ENCODE measurements at regions not wholly inside any gene's neighbourhood (a gene's known extent, or its start where the extent isn't known, plus 50 kb on each side); places are given as distances from the start of the nearest gene placed in this dataset.

DNA sequence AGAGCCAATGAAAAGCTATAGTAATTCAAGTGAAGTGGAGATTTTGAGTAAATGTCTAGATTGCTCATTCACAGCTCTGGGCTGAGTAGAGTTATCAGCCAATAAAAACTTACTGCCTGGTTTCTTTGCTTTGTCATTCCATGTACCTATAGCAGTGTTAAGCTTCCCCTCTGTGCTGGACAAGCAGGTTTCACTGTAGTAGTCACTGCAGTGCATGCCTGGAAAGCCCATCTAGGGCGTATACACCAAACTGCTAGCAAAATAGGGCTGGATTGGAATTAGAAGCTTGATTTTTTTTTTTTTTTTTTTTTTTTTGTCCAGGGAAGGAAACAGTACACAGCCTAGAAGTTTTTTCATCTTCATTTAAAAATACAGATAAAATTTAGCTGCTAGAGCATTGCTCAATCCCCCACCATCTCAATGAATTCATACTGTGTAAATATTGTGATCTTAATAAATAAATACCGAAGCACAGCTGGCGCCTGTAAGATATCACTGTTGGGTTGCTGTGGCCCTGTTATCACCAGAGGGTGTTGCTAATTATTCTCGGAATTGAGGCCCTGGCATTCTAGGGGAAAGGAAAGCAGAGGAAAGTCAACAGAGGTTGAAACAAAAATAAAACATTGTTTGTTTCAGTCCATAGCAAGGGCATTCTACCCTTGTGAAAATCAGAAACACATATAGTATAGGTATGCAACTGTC is 968.5 kb upstream of the GJE1 start:
- DNase-seq (ENCODE audit: low spot score): no peak

- no peak for DNase-seq (ENCODE audit: low spot score)
Measured at GRCh38 chr6:141163107-141163506, 969.6 kb upstream of the GJE1 start.

GRCh38 chr6:141158740-141159139 is 974.0 kb upstream of the GJE1 start:
- no peak for DNase-seq (ENCODE audit: low spot score)

DNA sequence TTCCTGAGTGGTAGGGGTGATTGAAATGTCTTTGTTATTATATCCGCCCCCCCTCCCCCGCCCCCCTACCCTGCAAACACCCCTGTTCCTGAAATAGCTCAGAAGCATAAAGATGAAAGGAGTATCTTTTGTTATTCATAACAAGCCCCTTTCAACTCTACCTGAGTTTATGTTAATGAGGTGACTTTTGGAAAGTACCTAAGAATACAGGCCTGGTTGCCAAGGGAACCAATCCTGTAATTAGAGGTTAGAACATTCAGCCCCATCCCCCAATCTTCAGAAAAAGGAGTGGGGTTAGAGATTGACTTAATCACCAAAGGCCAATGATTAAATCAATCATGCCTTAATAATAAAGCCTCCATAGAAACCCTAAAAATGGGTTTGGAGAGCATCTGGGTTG is 979.2 kb upstream of the GJE1 start:
- DNase-seq (ENCODE audit: low spot score): no peak

- DNase-seq (ENCODE audit: low spot score): no peak
Measured at GRCh38 chr6:141152951-141153350, 979.8 kb upstream of the GJE1 start.

DNA sequence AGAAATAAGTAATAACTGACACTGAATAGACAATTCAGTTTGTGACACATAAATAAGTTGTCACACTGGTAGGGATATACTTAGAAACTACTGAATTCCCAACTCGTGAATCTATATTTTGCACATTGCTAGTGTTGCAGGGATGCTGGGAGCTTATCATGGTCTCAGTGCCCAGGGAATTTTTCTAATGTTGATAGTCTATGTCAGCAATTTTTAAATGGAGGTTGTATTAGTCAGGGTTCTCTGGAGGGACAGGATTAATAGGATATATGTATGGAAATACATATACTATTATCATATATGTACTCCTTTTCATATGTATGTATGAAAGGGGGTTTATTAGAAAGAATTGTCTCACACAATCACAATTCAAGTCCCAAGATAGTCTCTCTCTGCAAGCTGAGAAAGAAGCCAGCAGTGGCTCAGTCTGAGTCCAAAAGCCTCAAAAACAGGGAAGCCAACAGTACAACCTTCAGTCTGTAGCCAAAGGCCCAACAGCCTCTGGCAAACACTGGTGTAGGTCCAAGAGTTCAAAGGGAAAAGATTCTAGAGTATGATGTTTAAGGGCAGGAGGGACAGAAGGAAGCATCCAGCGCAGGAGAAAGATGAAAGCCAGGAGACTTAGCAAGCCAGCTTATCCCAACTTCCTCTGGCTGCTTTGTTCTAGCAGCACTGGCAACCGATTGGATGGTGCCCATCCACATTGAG is 980.9 kb upstream of the GJE1 start:
- DNase-seq (ENCODE audit: low spot score): no peak

- no peak for DNase-seq (ENCODE audit: low spot score)
Measured at GRCh38 chr6:141141870-141142269, 990.9 kb upstream of the GJE1 start.

DNA sequence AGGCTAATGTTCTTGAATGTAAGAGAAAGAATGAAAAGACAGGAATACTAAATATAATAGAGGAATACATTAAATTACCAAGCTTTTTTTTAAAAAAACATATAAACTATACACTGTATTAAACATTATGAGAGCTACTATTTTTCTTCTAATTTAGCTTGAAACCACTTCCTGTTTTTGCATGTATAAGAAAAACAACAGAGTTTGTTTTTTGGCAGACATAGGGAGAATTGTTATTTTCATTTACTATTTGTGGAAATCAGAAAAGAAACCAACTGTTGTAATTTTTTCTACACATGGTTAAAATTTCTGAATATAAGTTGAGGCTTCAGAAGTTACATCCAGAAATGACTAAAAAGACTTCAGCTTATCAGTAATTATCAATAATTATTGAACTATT is 991.8 kb upstream of the GJE1 start:
- no peak for DNase-seq (ENCODE audit: low spot score)

GRCh38 chr6:141139461-141139860 is 993.3 kb upstream of the GJE1 start:
- DNase-seq (ENCODE audit: low spot score): no peak

DNA sequence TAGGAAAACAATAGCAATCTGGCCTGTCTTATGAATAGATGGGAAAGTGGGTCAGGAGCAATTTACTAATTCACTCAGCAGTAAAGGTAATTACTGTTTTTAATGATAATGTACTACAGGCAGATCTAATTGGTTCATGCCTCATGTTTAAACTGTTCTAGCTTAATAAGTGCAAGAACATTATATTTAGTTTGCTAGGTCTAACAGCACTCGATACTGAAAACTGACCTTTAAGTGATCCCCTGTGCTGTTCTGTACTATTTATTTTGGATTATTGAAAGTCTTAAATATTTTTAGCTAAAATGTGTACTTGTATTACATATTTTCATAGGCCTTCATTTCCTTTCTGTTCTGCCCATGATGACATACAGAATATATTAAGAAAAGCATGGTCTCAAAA is 998.0 kb upstream of the GJE1 start:
- DNase-seq (ENCODE audit: low spot score): no peak

GRCh38 chr6:141133836-141134235 is 998.9 kb upstream of the GJE1 start:
- DNase-seq (ENCODE audit: low spot score): no peak

DNA sequence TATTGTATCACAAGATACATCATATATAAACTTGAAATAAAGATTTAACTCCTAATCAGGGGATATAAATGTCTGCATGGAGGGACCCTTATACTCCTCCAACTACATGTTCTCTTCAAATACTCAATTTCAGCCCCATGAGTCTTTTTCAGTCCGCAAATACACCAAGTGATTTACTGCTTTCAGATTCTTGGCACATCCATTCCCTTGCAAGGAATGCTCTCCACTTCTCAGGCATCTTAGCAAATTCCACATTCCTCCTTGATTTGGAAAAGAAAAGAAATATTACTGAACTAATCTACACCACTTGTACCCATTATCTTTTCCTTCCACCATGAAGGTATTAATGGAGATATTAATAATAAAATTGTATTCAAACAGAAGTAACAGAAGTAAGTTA is 999.4 kb upstream of the GJE1 start:
- no peak for DNase-seq (ENCODE audit: low spot score)

DNA sequence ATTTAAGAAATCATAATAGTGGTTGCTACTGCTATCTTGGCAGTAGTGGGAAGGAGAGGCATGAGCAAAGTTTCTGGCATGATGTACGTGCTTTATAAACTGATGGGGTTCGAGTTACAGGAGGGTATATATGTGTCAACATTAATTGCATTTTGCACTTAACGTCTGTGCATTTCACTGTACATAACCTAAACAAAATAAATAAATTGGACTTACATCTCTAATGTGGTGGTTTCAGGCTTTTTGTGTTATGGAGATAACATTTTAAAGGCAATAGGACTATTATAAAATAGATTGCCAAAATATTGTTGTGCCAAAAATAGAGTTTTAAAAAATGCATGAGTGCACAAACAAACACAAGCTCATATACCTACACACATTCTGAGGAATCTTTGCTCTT is 1001.1 kb upstream of the GJE1 start:
- no peak for DNase-seq (ENCODE audit: low spot score)

DNA sequence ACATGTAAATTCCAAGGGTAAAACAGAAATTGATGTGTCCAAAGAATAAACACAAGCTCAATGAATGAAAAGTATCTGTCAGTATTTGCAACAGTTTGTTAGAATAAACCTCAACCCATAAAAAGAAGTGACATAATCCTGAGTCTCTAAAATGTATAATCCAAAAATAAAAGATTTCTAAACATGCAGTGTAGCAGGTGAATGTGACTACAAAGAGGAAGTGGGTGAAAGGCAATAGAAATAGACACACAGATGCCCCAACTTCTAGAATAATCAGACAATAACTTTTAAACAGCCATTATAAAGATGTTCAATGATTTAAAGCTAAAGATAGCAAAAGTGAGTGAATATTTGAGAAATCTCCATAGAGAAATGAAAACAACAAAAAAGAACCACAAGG is 1009.2 kb upstream of the GJE1 start:
- DNase-seq (ENCODE audit: low spot score): no peak

- DNase-seq (ENCODE audit: low spot score): no peak
Measured at GRCh38 chr6:141123049-141123448, 1009.7 kb upstream of the GJE1 start.

DNA sequence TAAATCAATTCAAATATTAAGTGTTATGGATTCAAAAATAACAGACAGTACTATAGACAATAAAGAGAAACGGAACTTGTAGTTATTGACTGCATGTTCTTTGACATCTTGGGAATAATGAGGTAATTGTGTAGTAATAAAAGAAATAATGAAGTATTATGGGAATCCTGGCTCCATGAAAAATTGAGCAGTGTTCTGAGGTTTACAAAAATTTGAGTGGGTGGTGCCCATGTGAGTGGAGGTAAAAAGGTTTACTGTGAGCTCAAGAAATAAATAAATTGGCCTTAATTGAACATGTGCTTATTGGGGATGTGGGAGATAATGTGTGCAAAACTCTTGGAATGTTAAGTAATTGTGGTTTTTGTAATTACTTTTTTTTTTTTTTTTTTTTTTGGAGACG is 1013.7 kb upstream of the GJE1 start:
- no peak for DNase-seq (ENCODE audit: low spot score)

DNA sequence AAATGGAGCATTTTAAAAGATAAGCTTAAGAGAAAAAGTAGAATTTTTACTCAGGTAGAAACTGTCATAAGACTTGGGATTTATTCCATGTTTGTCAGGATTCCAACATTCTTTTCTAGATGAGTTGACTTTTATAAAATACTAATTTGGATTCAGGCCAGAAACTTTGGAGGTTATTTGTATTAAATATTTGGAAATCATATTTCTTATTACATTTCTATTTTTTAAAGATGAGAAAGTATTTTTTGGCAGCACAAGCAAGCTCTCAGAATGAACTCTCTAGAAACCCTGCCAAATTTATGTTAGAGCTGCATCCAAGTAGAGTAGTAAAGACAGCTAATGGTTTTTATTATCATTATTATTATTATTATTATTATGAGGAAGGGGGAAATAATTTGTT is 1014.9 kb upstream of the GJE1 start:
- DNase-seq (ENCODE audit: low spot score): no peak

GRCh38 chr6:141110481-141110880 is 1022.2 kb upstream of the GJE1 start:
- DNase-seq (ENCODE audit: low spot score): no peak

DNA sequence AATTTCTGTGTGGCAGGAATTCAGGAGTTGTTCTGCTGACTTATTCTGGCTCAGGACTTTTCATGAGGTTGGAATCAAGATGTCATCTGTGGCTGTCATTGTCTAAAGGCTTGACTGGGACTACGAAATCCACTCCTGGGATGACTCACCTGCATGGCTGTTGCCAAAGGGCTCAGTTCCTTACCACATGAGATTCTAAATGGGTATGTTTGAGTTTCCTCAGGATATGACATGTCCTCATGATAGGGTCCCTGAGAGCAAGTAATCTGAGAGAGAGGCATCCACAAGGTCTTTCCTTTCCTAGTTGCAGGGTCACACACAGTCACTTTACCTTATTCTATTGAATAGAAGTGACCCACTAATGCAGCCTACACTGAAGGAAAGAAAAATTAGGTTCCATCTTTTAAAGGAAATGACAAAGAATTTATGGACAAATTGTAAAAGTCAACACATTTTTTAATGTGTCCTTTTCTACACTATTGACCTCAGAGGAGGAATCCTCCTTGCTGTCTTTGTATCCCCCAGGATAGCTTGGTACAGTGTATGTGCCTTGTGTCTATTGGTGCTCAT is 1025.0 kb upstream of the GJE1 start:
- peak; percentile 1 for DNase-seq (ENCODE audit: low spot score)

GRCh38 chr6:141105481-141105880 is 1027.2 kb upstream of the GJE1 start:
- DNase-seq (ENCODE audit: low spot score): no peak

- DNase-seq (ENCODE audit: low spot score): no peak
Measured at GRCh38 chr6:141103246-141103645, 1029.5 kb upstream of the GJE1 start.

- no peak for DNase-seq (ENCODE audit: low spot score)
Measured at GRCh38 chr6:141097471-141097870, 1035.3 kb upstream of the GJE1 start.

DNA sequence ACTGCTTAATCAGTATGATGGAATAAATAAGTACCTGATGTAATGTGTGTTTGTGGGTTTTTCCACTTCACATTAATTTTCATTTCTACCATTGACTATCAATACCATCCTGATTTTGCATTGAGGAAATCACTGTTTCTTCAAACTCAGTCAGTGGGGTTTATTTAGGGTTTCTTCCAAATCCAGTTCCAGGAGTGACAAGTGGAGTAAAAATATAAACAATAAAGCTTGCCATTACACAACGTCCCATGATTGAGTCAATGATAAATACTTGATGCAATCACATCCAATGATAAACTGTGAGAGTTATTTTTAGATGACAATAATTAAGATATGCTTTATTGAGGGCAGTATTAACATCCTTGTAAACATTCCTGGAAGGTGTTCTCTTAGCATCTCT is 1037.4 kb upstream of the GJE1 start:
- DNase-seq (ENCODE audit: low spot score): no peak

- no peak for DNase-seq (ENCODE audit: low spot score)
Measured at GRCh38 chr6:141088171-141088570, 1044.6 kb upstream of the GJE1 start.
